NCI-H146 treated with DMSO at 0.1 percent for 48 hours (cell line): ENCODE measurements at regions not wholly inside any gene's neighbourhood (a gene's known extent, or its start where the extent isn't known, plus 50 kb on each side); places are given as distances from the start of the nearest gene placed in this dataset.
A peak's percentile ranks its signal among the peaks of the same experiment; 100 is the strongest.

Experiments used
- DNase-seq: peaks from one replicate; lab custom pipeline; 2025; ENCODE audit not compliant: unreplicated experiment; lab: John Stamatoyannopoulos, UW

DNA sequence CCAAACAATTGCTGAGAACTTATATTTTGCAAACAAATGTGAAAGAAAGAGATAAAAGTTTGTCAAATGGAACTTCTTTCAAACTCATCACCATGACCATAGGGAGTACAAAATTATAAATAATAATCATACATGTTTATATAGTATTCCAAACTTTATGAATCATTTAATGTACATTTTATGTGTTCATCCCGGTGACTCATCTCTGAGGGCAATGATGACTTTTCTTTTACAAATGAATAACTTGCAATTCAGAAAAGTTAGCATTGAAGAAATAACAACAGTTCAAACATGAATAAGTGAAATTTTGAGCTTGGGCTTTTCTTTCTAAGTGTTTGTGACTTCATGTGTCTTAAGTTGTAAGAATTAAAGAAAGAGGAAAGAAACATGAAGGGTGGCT, 66.3 kb upstream of the CDH8 start:
- DNase-seq = no peak

DNA sequence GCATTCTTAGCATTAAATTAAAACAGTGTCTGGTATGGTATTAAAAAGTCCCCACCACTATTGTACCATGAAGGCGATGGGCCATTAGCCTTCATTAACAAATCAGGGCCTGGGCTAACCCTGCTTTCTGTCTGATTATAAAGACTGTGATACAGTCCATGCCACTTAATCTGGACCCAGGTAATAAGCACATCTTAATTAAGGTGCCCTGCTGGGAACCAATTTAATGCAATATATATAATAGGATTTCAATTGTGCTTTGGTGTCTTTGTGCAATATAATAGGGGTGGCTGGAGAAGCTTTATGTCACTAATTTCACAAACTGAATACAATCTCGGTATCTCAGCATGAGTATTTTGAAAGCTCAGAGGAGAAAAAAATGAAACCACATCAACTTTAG, 64.4 kb upstream of the CDH8 start:
- DNase-seq = peak; percentile 63

DNA sequence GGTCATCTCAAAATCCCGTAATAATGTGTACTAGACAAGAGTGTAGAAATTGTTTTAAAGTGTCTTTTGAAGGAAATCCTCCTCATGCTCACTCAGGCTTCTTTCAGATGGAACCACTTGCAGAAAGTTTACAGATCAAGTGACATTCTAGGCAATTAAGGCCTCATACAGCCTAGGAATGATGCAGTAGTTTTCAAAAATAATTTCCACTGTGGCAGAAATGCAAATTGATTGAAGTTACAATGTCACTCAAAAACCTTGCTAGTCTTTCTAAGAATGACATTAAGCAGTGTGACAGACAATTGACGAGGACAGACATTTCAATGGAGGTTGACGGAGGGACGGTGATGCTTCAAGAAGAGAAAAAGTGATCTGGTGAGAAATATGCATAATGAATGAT, 53.5 kb upstream of the CDH8 start:
- no peak for DNase-seq

- no peak for DNase-seq
Measured at GRCh38 chr16:62088731-62089410, 52.6 kb upstream of the CDH8 start.
